Myocyte (in vitro differentiated cells): ENCODE measurements at regions not wholly inside any gene's neighbourhood (a gene's known extent, or its start where the extent isn't known, plus 50 kb on each side); places are given as distances from the start of the nearest gene placed in this dataset.
"Not testable (repeated sequence)": the region's sequence is repeated elsewhere in the genome, so short reads cannot be mapped to it uniquely, and the experiment has no call there.

Experiments
- DNase-seq: peaks from one replicate; pipeline ENCODE4 v3.0.0-alpha.2; 2012; ENCODE audit warnings: low read depth

GRCh38 chr14:19345298-19345911 lies 88.7 kb downstream of the POTEG start:
- DNase-seq: not testable (repeated sequence)

DNA sequence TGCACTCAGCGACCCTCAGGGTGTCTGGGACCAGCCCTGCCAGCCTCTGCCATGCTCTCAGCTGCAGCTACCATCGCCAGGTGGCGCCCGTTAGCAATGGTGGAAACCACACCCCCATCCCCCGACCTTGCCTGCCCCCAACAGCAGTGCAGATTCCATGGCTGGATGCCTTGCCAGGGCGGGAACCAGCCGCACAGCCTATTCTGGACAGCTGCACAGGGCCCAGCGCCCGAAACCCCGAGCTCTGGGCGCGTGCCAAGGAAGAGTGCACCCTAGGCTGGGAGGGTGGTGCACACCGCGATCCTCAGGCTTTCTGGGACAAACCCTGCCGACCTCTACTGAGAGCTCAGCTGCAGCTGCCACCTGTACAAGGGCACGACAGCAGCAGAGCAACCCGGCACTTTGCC lies 88.1 kb downstream of the POTEG start:
- peak; percentile 88 for DNase-seq

DNA sequence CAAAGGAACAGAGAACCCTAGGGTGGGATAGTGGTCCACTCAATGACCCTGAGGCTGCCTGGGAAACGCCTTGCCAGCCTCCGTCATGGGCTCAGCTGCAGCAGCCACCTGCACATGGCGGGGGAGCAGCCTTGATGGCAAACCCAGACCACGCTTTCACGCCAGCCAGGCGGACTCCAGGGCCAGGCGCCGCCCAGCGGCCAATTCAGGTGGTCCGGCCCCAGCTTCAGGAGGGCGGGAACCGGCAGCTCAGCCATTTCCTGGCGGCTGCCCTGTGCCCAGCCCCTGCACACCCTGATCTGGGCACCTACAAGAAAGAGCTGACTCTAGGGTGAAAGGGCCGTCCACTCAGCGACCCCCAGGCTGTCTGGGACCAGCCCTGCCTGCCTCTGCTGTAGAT lies 87.5 kb downstream of the POTEG start:
- DNase-seq: not testable (repeated sequence)

DNA sequence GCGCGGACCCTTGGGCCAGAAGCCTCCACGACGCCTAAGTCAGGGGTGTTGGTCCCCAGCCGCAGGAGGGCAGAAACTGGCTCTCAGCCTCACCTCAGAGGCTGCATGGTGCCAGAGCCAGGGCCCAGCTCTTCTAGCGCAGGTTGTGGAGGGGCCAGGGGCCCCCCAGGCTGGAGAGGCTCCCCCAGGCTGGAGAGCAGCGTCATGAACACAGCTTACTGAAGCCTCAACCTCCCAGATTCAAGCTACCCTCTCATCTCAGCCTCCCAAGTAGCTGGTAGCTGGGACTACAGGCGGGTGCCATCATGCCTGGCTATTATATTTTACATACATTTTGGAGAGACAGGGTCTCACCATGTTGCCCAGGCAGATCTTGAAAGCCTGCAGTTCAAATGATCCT lies 87.0 kb downstream of the POTEG start:
- not testable (repeated sequence) for DNase-seq
